ENCODE measurements at regions not wholly inside any gene's neighbourhood (a gene's known extent, or its start where the extent isn't known, plus 50 kb on each side); places are given as distances from the start of the nearest gene placed in this dataset.

GRCh38 chr18:40222776-40223175 lies 1732.3 kb upstream of the PIK3C3 start:
- Histone ChIP-seq H3K4me2 (ENCODE audit: low read length) (no peak overlapping the region), H4K20me1 (ENCODE audit: control insufficient read depth, insufficient read depth, low read depth, low read length) (no peaks in the 10 kb centered on the region), H3K27me3 (ENCODE audit: control insufficient read depth, low read length) (no peaks in the 10 kb centered on the region), H3K27ac (ENCODE audit: low read depth, low read length) (no peak overlapping the region), H3K9me3 (ENCODE audit: control insufficient read depth, insufficient read depth, low read length) (no peaks in the 10 kb centered on the region), H3K4me3 (ENCODE audit: low read length) (no peak overlapping the region), H3K36me3 (ENCODE audit: control insufficient read depth, low read length) (no peaks in the 10 kb centered on the region), H3K9me2 (replicated peaks; ENCODE audit: control insufficient read depth, low read length) (no peaks in the 10 kb centered on the region), H3F3A (ENCODE audit: control insufficient read depth, insufficient read depth) (no peaks in the 10 kb centered on the region), H3K79me2 (ENCODE audit: control insufficient read depth, low read length) (no peaks in the 10 kb centered on the region), H3K4me1 (ENCODE audit: control insufficient read depth, low read length) (no peaks in the 10 kb centered on the region)
- TF ChIP-seq CTCF (IDR thresholded peaks at IDR 0.05; ENCODE audit: low read depth, low read length, poor library complexity, severe bottlenecking): no peak
- no peak for TF ChIP-seq EZH2phosphoT487 (IDR thresholded peaks at IDR 0.05; ENCODE audit: borderline replicate concordance, low read length)

GRCh38 chr18:40216856-40217255 lies 1738.2 kb upstream of the PIK3C3 start:
- H3K4me3 ChIP-seq (ENCODE audit: low read length): no peak overlapping the region
- no peaks in the 10 kb centered on the region for H4K20me1 ChIP-seq (ENCODE audit: control insufficient read depth, insufficient read depth, low read depth, low read length)
- H3K9me3 ChIP-seq (ENCODE audit: control insufficient read depth, insufficient read depth, low read length): no peaks in the 10 kb centered on the region
- H3K27ac ChIP-seq (ENCODE audit: low read depth, low read length): no peak overlapping the region
- H3F3A ChIP-seq (ENCODE audit: control insufficient read depth, insufficient read depth): no peaks in the 10 kb centered on the region
- H3K4me2 ChIP-seq (ENCODE audit: low read length): no peak overlapping the region
- H3K27me3 ChIP-seq (ENCODE audit: control insufficient read depth, low read length): no peaks in the 10 kb centered on the region
- no peaks in the 10 kb centered on the region for H3K79me2 ChIP-seq (ENCODE audit: control insufficient read depth, low read length)
- H3K36me3 ChIP-seq (ENCODE audit: control insufficient read depth, low read length): no peaks in the 10 kb centered on the region
- H3K9me2 ChIP-seq (replicated peaks; ENCODE audit: control insufficient read depth, low read length): no peaks in the 10 kb centered on the region
- no peak for TF ChIP-seq EZH2phosphoT487 (IDR thresholded peaks at IDR 0.05; ENCODE audit: borderline replicate concordance, low read length)
- TF ChIP-seq CTCF (IDR thresholded peaks at IDR 0.05; ENCODE audit: low read depth, low read length, poor library complexity, severe bottlenecking): no peak
- H3K4me1 ChIP-seq (ENCODE audit: control insufficient read depth, low read length): no peaks in the 10 kb centered on the region

GRCh38 chr18:40215979-40216378 lies 1739.1 kb upstream of the PIK3C3 start:
- no peaks in the 10 kb centered on the region for H4K20me1 ChIP-seq (ENCODE audit: control insufficient read depth, insufficient read depth, low read depth, low read length)
- no peaks in the 10 kb centered on the region for H3F3A ChIP-seq (ENCODE audit: control insufficient read depth, insufficient read depth)
- no peaks in the 10 kb centered on the region for H3K9me2 ChIP-seq (replicated peaks; ENCODE audit: control insufficient read depth, low read length)
- no peak overlapping the region for H3K4me2 ChIP-seq (ENCODE audit: low read length)
- H3K79me2 ChIP-seq (ENCODE audit: control insufficient read depth, low read length): no peaks in the 10 kb centered on the region
- H3K27ac ChIP-seq (ENCODE audit: low read depth, low read length): no peak overlapping the region
- TF ChIP-seq CTCF (IDR thresholded peaks at IDR 0.05; ENCODE audit: low read depth, low read length, poor library complexity, severe bottlenecking) (no peak), EZH2phosphoT487 (IDR thresholded peaks at IDR 0.05; ENCODE audit: borderline replicate concordance, low read length) (no peak)
- H3K9me3 ChIP-seq (ENCODE audit: control insufficient read depth, insufficient read depth, low read length): no peaks in the 10 kb centered on the region
- H3K4me3 ChIP-seq (ENCODE audit: low read length): no peak overlapping the region
- no peaks in the 10 kb centered on the region for H3K36me3 ChIP-seq (ENCODE audit: control insufficient read depth, low read length)
- H3K27me3 ChIP-seq (ENCODE audit: control insufficient read depth, low read length): no peaks in the 10 kb centered on the region
- no peaks in the 10 kb centered on the region for H3K4me1 ChIP-seq (ENCODE audit: control insufficient read depth, low read length)

GRCh38 chr18:40210696-40211095 lies 1744.3 kb upstream of the PIK3C3 start:
- Histone ChIP-seq H3K4me2 (ENCODE audit: low read length) (no peak overlapping the region), H3F3A (ENCODE audit: control insufficient read depth, insufficient read depth) (no peaks in the 10 kb centered on the region), H3K9me2 (replicated peaks; ENCODE audit: control insufficient read depth, low read length) (no peaks in the 10 kb centered on the region), H3K4me1 (ENCODE audit: control insufficient read depth, low read length) (no peaks in the 10 kb centered on the region), H3K9me3 (ENCODE audit: control insufficient read depth, insufficient read depth, low read length) (no peaks in the 10 kb centered on the region), H3K27ac (ENCODE audit: low read depth, low read length) (no peak overlapping the region), H3K36me3 (ENCODE audit: control insufficient read depth, low read length) (no peaks in the 10 kb centered on the region), H3K4me3 (ENCODE audit: low read length) (no peak overlapping the region), H4K20me1 (ENCODE audit: control insufficient read depth, insufficient read depth, low read depth, low read length) (no peaks in the 10 kb centered on the region), H3K79me2 (ENCODE audit: control insufficient read depth, low read length) (no peaks in the 10 kb centered on the region), H3K27me3 (ENCODE audit: control insufficient read depth, low read length) (no peaks in the 10 kb centered on the region)
- TF ChIP-seq CTCF (IDR thresholded peaks at IDR 0.05; ENCODE audit: low read depth, low read length, poor library complexity, severe bottlenecking) (no peak), EZH2phosphoT487 (IDR thresholded peaks at IDR 0.05; ENCODE audit: borderline replicate concordance, low read length) (no peak)

All from DOHH2 (cell line).